ENCODE measurements at regions not wholly inside any gene's neighbourhood (a gene's known extent, or its start where the extent isn't known, plus 50 kb on each side); places are given as distances from the start of the nearest gene placed in this dataset.

GRCh38 chr9:28004900-28005299 lies 431.6 kb upstream of the C9orf72 start:
- H3K27ac ChIP-seq (ENCODE audit: low read length), result no peak overlapping the region
- no peaks in the 10 kb centered on the region for H3K27me3 ChIP-seq (ENCODE audit: control insufficient read depth, insufficient read depth, low read length)
- H3K4me3 ChIP-seq (ENCODE audit: low read length), result no peak overlapping the region

DNA sequence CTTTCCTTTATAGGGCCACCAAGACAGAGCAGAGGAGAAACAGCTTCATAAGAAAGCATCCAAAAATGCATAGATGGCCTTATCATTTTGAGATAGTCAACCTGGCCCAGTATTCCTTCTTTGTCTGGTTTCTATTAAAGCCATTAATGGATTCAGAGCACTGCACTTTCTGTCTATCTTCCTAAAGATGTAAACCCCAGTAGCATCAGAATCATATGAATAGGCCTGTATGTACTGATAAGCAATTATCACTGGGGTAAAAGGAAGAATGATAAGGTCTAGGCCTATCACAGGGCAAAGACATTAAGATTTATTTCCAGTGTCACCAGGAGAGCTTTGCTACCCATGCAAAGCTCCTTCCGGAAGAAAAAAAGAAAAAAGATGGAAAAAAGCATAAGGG lies 432.5 kb upstream of the C9orf72 start:
- Histone ChIP-seq H3K4me1 (ENCODE audit: control insufficient read depth, insufficient read depth, low read length) (no peaks in the 10 kb centered on the region), H3K4me3 (ENCODE audit: low read length) (no peak overlapping the region), H3K27ac (ENCODE audit: low read length) (no peak overlapping the region), H3K27me3 (ENCODE audit: control insufficient read depth, insufficient read depth, low read length) (no peaks in the 10 kb centered on the region), H3K9me3 (ENCODE audit: control insufficient read depth, insufficient read depth, low read length) (no peaks in the 10 kb centered on the region), H3K36me3 (ENCODE audit: control insufficient read depth, insufficient read depth, low read length) (no peaks in the 10 kb centered on the region)
- Mint-ChIP-seq H3K27ac (no peak overlapping the region), H3K4me3 (no peak overlapping the region), H3K9me3 (peaks cover under 1 to 5% of the 10 kb centered on the region in 2 donors), H3K27me3 (ENCODE audit: low read depth in 2 of 2) (no peaks in the 10 kb centered on the region), H3K4me1 (no peaks in the 10 kb centered on the region), H3K36me3 (peaks cover 6% of the 10 kb centered on the region)
- WGBS (ENCODE audit: insufficient coverage), result no CpG with 5 or more reads among the region's 1 CpG
- ATAC-seq (no peak), DNase-seq (no peak)
- TF ChIP-seq CTCF (IDR thresholded peaks at IDR 0.05), result no peak
- intact Hi-C loops (cut with micrococcal nuclease), result no loop called here

More at GRCh38 chr9:28004900-28005299, 431.6 kb upstream of the C9orf72 start:
- DNase-seq (no peak), ATAC-seq (no peak)
- H3K36me3 Mint-ChIP-seq, result peaks cover 6% of the 10 kb centered on the region
- H3K4me1 ChIP-seq (ENCODE audit: control insufficient read depth, insufficient read depth, low read length), result no peaks in the 10 kb centered on the region
- intact Hi-C loops (cut with micrococcal nuclease), result no loop called here
- TF ChIP-seq CTCF (IDR thresholded peaks at IDR 0.05), result no peak
- H3K27ac Mint-ChIP-seq, result no peak overlapping the region
- H3K36me3 ChIP-seq (ENCODE audit: control insufficient read depth, insufficient read depth, low read length), result no peaks in the 10 kb centered on the region
- H3K9me3 ChIP-seq (ENCODE audit: control insufficient read depth, insufficient read depth, low read length), result no peaks in the 10 kb centered on the region
- H3K27me3 Mint-ChIP-seq (ENCODE audit: low read depth in 2 of 2), result no peaks in the 10 kb centered on the region
- peaks cover 0 to 5% of the 10 kb centered on the region in 2 donors for H3K9me3 Mint-ChIP-seq
- no peaks in the 10 kb centered on the region for H3K4me1 Mint-ChIP-seq
- 48% methylated on average over 3 of the region's 4 CpGs for WGBS (ENCODE audit: insufficient coverage)
- no peak overlapping the region for H3K4me3 Mint-ChIP-seq

DNA sequence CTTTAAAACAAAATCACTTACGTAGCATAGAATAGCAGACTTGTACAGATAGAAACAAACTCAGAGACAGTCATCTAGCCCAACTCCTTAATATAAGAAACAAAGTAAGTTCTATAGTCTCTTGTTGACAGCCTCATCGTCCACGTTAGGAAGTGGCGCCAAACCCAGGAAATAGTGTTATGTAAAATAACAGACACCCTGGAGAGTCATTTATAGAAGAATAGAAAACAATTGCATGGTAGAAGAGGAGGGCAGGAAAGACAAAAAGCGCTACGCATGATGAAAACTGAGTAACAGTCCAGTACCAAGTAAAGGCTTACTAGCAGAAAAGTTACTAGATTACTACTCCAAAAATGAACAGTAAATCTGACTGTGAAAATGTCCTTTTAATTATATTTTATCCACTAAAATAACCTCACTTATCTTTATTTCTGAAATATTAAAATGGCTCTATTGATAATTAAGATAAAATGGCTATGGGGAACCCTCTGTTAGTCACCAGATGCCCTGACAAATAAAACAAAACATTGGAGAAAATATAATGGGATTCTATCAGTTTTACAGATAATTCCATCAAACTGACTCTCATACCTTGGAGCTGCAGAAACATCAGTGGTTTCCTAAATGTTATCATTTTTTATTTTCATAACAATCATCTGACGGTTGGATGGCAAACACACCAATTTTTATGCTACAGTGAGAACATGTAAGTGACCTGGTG lies 434.0 kb upstream of the C9orf72 start:
- 85% methylated on average over 7 of the region's 7 CpGs for WGBS (ENCODE audit: insufficient coverage)
- Mint-ChIP-seq H3K27me3 (ENCODE audit: low read depth in 2 of 2) (no peaks in the 10 kb centered on the region), H3K9me3 (peaks cover 2 to 4% of the 10 kb centered on the region in 2 donors), H3K4me1 (no peaks in the 10 kb centered on the region), H3K4me3 (no peak overlapping the region), H3K36me3 (peaks cover 6% of the 10 kb centered on the region), H3K27ac (no peak overlapping the region)
- Histone ChIP-seq H3K27me3 (ENCODE audit: control insufficient read depth, insufficient read depth, low read length) (no peaks in the 10 kb centered on the region), H3K27ac (ENCODE audit: low read length) (no peak overlapping the region), H3K4me1 (ENCODE audit: control insufficient read depth, insufficient read depth, low read length) (no peaks in the 10 kb centered on the region), H3K4me3 (ENCODE audit: low read length) (no peak overlapping the region), H3K36me3 (ENCODE audit: control insufficient read depth, insufficient read depth, low read length) (no peaks in the 10 kb centered on the region), H3K9me3 (ENCODE audit: control insufficient read depth, insufficient read depth, low read length) (no peaks in the 10 kb centered on the region)
- no peak for DNase-seq
- no peak for ATAC-seq
- intact Hi-C loops (cut with micrococcal nuclease), result no loop called here
- TF ChIP-seq CTCF (IDR thresholded peaks at IDR 0.05), result no peak

DNA sequence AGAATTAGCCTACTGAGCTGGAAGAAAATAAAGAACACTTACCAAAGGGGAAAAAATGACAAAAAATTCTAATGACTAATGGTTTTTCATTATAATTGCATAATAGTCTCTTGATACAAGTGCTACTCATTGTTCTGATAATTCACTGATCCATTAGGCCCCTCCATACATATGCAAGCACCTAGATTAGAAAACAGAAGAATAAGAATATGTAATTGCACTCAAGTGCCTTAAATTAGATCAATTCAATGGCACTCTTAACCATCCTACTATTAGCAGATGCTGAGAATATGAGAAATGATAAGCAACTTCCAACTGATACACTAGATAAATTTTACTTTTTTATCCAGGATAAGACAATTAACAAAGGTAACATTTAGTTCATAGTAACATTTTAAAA lies 440.9 kb upstream of the C9orf72 start:
- H3K4me1 Mint-ChIP-seq, result no peaks in the 10 kb centered on the region
- no peak for TF ChIP-seq CTCF (IDR thresholded peaks at IDR 0.05)
- H3K4me1 ChIP-seq (ENCODE audit: control insufficient read depth, insufficient read depth, low read length), result no peaks in the 10 kb centered on the region

More for the DNA sequence above, 440.9 kb upstream of the C9orf72 start:
- no peak overlapping the region for H3K4me3 Mint-ChIP-seq
- H3K27ac ChIP-seq (ENCODE audit: low read length), result no peak overlapping the region
- DNase-seq (no peak), ATAC-seq (no peak)
- no peaks in the 10 kb centered on the region for H3K27me3 Mint-ChIP-seq (ENCODE audit: low read depth in 2 of 2)
- H3K9me3 ChIP-seq (ENCODE audit: control insufficient read depth, insufficient read depth, low read length), result peaks cover 3% of the 10 kb centered on the region
- no peak overlapping the region for H3K27ac Mint-ChIP-seq
- no peaks in the 10 kb centered on the region for H3K36me3 Mint-ChIP-seq
- H3K9me3 Mint-ChIP-seq, result peaks cover 2 to 6% of the 10 kb centered on the region in 2 donors
- no peaks in the 10 kb centered on the region for H3K27me3 ChIP-seq (ENCODE audit: control insufficient read depth, insufficient read depth, low read length)
- no peak overlapping the region for H3K4me3 ChIP-seq (ENCODE audit: low read length)
- no peaks in the 10 kb centered on the region for H3K36me3 ChIP-seq (ENCODE audit: control insufficient read depth, insufficient read depth, low read length)
- intact Hi-C loops (cut with micrococcal nuclease), result no loop called here
